PC-3 (cell line): ENCODE measurements at regions not wholly inside any gene's neighbourhood (a gene's known extent, or its start where the extent isn't known, plus 50 kb on each side); places are given as distances from the start of the nearest gene placed in this dataset.

Experiments used
- ATAC-seq: fragments of 200-7000 bp; cut with Tn5 transposase; 2 replicates; pipeline ENCODE4 v1.9.1; 2020; ENCODE audit warnings: mild to moderate bottlenecking, moderate library complexity
- BruUV-seq: library from RNA; stranded (reverse); fragments of 400-500 nt; replicated peaks from 2 replicates; lab custom pipeline; 2021; lab: Mats Ljungman, UMichigan
- CTCF ChIA-PET: fragments of 300-600 bp; sonication (Branson Sonifier 250); formaldehyde crosslinking; loops from one replicate; lab custom pipeline; 2022; ENCODE audit warnings: antibody characterized with exemption; lab: Charles Lee
- POLR2A ChIA-PET: fragments of 300-600 bp; sonication (Branson Sonifier 250); formaldehyde crosslinking; loops from one replicate; lab custom pipeline; 2022; ENCODE audit warnings: antibody characterized with exemption; ENCODE audit not compliant: unreplicated experiment; lab: Charles Lee
- DNase-seq: peaks from one replicate; pipeline ENCODE4 v3.0.0-alpha.2; 2015
- H2AFZ ChIP-seq: fragments of 300-600 bp; sonication (generic); 2 replicates; pipeline ENCODE4 v1.6.0; 2016; ENCODE audit warnings: antibody characterized with exemption, low read length
- H3F3A ChIP-seq: fragments of 300-600 bp; sonication (generic); one replicate; pipeline ENCODE4 v1.6.0; 2017; ENCODE audit warnings: antibody characterized with exemption, low read length, control low read depth, mild to moderate bottlenecking; ENCODE audit not compliant: unreplicated experiment
- H3K27ac ChIP-seq: fragments of 300-600 bp; sonication (generic); 2 replicates; pipeline ENCODE4 v1.5.1; 2016; ENCODE audit warnings: mild to moderate bottlenecking, low read length
- H3K27me3 ChIP-seq: fragments of 300-600 bp; sonication (generic); 2 replicates; pipeline ENCODE4 v1.6.1; 2016; ENCODE audit warnings: low read length, mixed read lengths
- H3K36me3 ChIP-seq: fragments of 300-600 bp; sonication (generic); 2 replicates; pipeline ENCODE4 v1.6.1; 2016; ENCODE audit warnings: low read depth, mixed run types, low read length, mixed read lengths
- H3K4me1 ChIP-seq: fragments of 300-600 bp; sonication (generic); 2 replicates; pipeline ENCODE4 v1.5.1; 2016; ENCODE audit warnings: low read length; ENCODE audit not compliant: insufficient read depth
- H3K4me2 ChIP-seq: fragments of 300-600 bp; sonication (generic); 2 replicates; pipeline ENCODE4 v1.6.0; 2016; ENCODE audit warnings: low read length
- H3K4me3 ChIP-seq: fragments of 300-600 bp; sonication (generic); 2 replicates; pipeline ENCODE4 v1.5.1; 2016; ENCODE audit warnings: mild to moderate bottlenecking, low read length, mixed read lengths
- H3K79me2 ChIP-seq: fragments of 300-600 bp; sonication (generic); 2 replicates; pipeline ENCODE4 v1.6.1; 2017; ENCODE audit warnings: low read length, mixed read lengths
- H3K9ac ChIP-seq: fragments of 300-600 bp; sonication (generic); 2 replicates; pipeline ENCODE4 v1.6.0; 2016; ENCODE audit warnings: mild to moderate bottlenecking, low read length
- H3K9me2 ChIP-seq: fragments of 300-600 bp; sonication (generic); replicated peaks from 2 replicates; pipeline ENCODE4 v1.6.1; 2016; ENCODE audit warnings: mixed run types, low read length, mixed read lengths
- H3K9me3 ChIP-seq: fragments of 300-600 bp; sonication (generic); 2 replicates; pipeline ENCODE4 v1.6.1; 2016; ENCODE audit warnings: low read length, mixed read lengths
- H4K20me1 ChIP-seq: fragments of 300-600 bp; sonication (generic); 2 replicates; pipeline ENCODE4 v1.6.1; 2016; ENCODE audit warnings: low read length, mixed read lengths
- CTCF ChIP-seq: fragments of 300-600 bp; sonication (generic); conservative IDR thresholded peaks from 2 replicates; pipeline ENCODE4 v1.5.1; 2017; ENCODE audit warnings: antibody characterized with exemption, low read depth, mild to moderate bottlenecking, low read length
- EZH2 ChIP-seq: fragments of 300-600 bp; sonication (generic); IDR thresholded peaks from one replicate; pipeline ENCODE4 v1.6.1; 2017; ENCODE audit warnings: antibody characterized with exemption, mild to moderate bottlenecking, low read length; ENCODE audit not compliant: unreplicated experiment
- EZH2phosphoT487 ChIP-seq: fragments of 300-600 bp; sonication (generic); IDR thresholded peaks from 2 replicates; pipeline ENCODE4 v1.6.1; 2018; ENCODE audit warnings: mild to moderate bottlenecking, antibody characterized with exemption, low read length, borderline replicate concordance
- intact Hi-C: fragments of 100-400 bp; cut with micrococcal nuclease; formaldehyde crosslinking; loops from 2 replicates; pipeline ENCODE4 v1.9.0; 2023

- H3K4me3 ChIP-seq, result no peak overlapping the region
- H3K27me3 ChIP-seq, result no peaks in the 10 kb centered on the region
- H3K4me1 ChIP-seq, result peaks cover 18% of the 10 kb centered on the region
- no peaks in the 10 kb centered on the region for H3K79me2 ChIP-seq
- H3K4me2 ChIP-seq, result no peak overlapping the region
- H2AFZ ChIP-seq, result no peak overlapping the region
- no peaks in the 10 kb centered on the region for H3F3A ChIP-seq
- no peak overlapping the region for H3K27ac ChIP-seq
- DNase-seq (no peak), ATAC-seq (no peak)
- intact Hi-C loops, result loop anchor here (1.0 to 2.0 kb wide), 3 partner anchors 77 to 495 kb away; no protein-coding TSS in a partner anchor
- H3K9me3 ChIP-seq, result no peaks in the 10 kb centered on the region
- H3K36me3 ChIP-seq, result no peaks in the 10 kb centered on the region
- ChIA-PET POLR2A (no interaction called here), CTCF (no interaction called here)
- H4K20me1 ChIP-seq, result no peaks in the 10 kb centered on the region
- no peaks in the 10 kb centered on the region for H3K9me2 ChIP-seq
- TF ChIP-seq CTCF (no peak), EZH2phosphoT487 (no peak), EZH2 (no peak)
- no TSS peak for BruUV-seq
- H3K9ac ChIP-seq, result no peak overlapping the region
These were observed 492.5 kb downstream of the ARL4A start for GRCh38 chr7:13179775-13180523.

GRCh38 chr7:13181216-13181615 is 493.8 kb downstream of the ARL4A start:
- Histone ChIP-seq H3K9me2 (no peaks in the 10 kb centered on the region), H3K4me2 (peak overlapping the region; percentile 58), H3K9me3 (no peaks in the 10 kb centered on the region), H3K27me3 (no peaks in the 10 kb centered on the region), H2AFZ (peak overlapping the region; percentile 13; the same call in 1 of the 2 replicates), H4K20me1 (no peaks in the 10 kb centered on the region), H3K36me3 (no peaks in the 10 kb centered on the region), H3K4me3 (no peak overlapping the region), H3K9ac (no peak overlapping the region), H3F3A (no peaks in the 10 kb centered on the region), H3K27ac (no peak overlapping the region), H3K79me2 (no peaks in the 10 kb centered on the region), H3K4me1 (peaks cover 18% of the 10 kb centered on the region)
- TF ChIP-seq EZH2 (no peak), CTCF (no peak), EZH2phosphoT487 (no peak)
- ChIA-PET POLR2A (no interaction called here), CTCF (no interaction called here)
- DNase-seq, result peak; percentile 74
- intact Hi-C loops, result loop anchor here (2.0 kb wide), 1 partner anchor 78 kb away; no protein-coding TSS in a partner anchor
- ATAC-seq, result peak; percentile 88
- BruUV-seq, result no TSS peak

GRCh38 chr7:13185139-13185538 is 497.7 kb downstream of the ARL4A start:
- CTCF ChIA-PET, result no interaction called here
- no peaks in the 10 kb centered on the region for H3F3A ChIP-seq
- no peaks in the 10 kb centered on the region for H4K20me1 ChIP-seq
- no peaks in the 10 kb centered on the region for H3K9me3 ChIP-seq
- no peak for TF ChIP-seq EZH2
- TF ChIP-seq EZH2phosphoT487, result no peak
- TF ChIP-seq CTCF, result no peak
- intact Hi-C loops, result no loop called here
- no peaks in the 10 kb centered on the region for H3K9me2 ChIP-seq
- no peak overlapping the region for H3K4me3 ChIP-seq
- H3K9ac ChIP-seq, result no peak overlapping the region
- no peak overlapping the region for H3K27ac ChIP-seq
- no peak for DNase-seq
- POLR2A ChIA-PET, result no interaction called here
- H3K27me3 ChIP-seq, result no peaks in the 10 kb centered on the region
- no peaks in the 10 kb centered on the region for H3K79me2 ChIP-seq
- H3K4me1 ChIP-seq, result peaks cover 27% of the 10 kb centered on the region
- no peak overlapping the region for H2AFZ ChIP-seq
- no peak for ATAC-seq
- H3K36me3 ChIP-seq, result no peaks in the 10 kb centered on the region
- H3K4me2 ChIP-seq, result no peak overlapping the region
- no TSS peak for BruUV-seq
